NCI-H2029 treated with DMSO at 0.1 percent for 48 hours (cell line): ENCODE measurements at regions not wholly inside any gene's neighbourhood (a gene's known extent, or its start where the extent isn't known, plus 50 kb on each side); places are given as distances from the start of the nearest gene placed in this dataset.
"Not testable (repeated sequence)": the region's sequence is repeated elsewhere in the genome, so short reads cannot be mapped to it uniquely, and the experiment has no call there.

Source experiments
- DNase-seq: peaks from one replicate; lab custom pipeline; 2025; lab: John Stamatoyannopoulos, UW

DNA sequence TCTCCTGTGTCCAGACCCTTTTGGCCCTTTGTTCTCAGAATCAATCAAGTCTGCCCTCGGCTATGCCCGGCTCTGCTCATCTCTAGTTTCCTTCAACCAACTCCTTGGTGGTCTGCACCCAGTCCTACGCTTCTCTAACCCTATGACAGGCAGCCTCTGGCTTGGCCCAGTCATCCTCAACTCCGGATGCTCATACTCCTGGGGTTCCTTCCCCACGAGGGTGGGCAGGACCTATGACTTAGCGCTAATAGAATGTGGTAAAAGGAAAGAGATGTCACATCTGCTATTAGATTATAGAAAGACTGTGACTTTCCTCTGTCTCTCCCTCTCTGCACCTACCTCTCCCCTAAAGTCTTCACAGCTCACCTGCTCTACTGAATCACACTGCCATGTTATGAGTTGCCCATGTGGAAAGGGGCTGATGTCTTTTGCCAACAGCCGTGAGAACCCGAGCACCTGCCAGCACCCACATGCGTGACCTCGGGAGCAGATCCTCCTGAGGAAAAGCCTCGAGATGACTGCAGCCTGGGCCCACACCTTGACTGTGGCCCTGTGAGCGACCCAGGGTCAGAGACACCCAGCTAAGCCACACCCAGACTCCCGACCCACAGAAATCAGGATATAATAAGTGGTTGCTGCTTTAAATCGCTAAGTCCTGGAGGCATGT, 334.9 kb downstream of the GADD45G start:
- DNase-seq = no peak

DNA sequence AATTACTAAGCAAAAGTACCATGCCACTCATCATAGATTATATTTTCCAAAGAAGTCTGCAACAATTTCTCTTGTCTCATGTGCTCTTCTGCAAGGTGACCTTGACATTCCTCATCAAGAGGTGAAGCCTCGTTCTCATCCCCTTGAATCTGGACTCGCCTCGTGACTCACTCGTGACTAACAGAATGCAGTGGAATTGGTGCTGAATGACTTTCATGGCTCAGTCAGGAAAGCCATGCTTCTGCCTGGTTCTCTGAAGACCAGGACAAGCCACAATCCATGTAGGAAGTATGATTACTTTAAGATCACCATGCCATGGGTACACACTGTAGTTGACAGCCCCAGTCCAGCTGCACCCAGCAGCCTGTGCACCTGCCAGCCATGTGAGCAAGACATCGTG, 335.8 kb downstream of the GADD45G start:
- no peak for DNase-seq

DNA sequence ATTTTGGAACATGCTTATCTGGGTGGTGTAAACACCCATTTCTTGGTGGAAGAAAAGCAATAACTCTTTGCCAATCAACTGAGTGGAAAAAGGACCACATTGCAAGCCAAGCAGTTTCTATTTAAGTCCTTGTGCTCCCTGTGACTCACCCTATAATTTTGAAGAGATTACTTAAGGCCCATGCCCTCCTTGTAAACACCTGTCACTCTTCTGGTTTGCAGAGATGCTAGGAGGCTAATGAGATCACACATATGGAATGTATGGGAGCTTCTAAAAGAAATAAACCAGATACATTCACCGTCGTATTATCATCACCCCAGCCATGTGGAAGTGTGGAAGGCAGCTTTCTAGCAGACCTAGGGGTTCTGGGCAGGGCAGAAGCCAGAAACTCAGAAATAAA, 337.1 kb downstream of the GADD45G start:
- DNase-seq = no peak

DNA sequence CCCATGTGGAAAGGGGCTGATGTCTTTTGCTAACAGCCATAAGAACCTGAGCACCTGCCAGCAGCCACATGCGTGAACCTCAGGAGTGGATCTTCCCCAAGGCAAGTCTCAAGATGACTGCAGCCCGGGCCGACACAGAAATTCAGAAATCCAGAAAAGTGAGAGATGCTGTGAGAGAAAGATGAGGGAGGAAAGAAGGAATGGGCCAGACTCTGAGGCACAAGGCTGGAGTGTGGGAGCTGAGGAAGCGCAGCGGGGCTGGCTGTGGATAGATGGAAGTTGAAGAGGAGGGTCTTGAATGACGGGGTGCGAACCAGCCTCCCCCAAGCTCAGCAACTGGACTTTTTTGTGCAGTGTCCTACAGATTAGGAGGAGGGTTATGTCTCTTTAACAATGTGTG, 337.8 kb downstream of the GADD45G start:
- DNase-seq = no peak

DNA sequence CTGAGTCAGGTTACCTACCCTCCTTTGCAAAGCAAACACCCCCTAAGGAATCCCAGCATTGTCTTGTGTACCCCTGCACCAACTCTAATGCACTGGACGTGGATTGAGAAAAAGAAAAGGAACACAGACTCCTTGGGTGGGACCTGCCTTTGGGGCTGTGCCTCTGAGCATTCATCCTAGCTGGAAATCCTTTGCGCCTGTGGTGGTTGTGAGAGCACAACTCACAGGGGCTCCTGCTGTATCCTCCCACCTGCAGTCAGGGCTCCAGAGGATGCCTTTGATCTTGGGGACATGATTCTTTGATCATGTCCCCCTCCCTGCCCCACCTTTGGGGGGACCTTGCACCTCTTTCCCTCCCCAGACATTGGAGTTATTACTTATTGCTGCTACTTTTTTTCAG, 338.5 kb downstream of the GADD45G start:
- no peak for DNase-seq

DNA sequence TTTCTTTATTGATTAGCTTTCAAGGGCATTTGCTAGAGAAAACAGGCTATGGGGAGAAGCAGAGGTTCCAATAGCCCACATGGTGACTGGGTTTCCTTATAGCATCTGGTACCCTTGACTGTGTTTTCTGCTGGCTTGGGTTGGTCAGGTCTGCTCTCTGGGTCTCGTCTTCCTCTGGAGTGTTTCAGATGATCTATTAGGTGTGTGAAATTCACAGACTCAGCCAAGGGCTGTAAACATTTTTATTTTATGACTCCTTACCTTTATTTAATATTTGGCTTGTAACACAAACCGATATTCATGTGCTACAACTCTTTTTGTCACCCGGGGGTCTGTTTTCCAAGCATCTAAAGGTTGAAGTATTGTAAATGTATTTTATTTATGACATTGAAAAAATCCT, 338.9 kb downstream of the GADD45G start:
- no peak for DNase-seq

DNA sequence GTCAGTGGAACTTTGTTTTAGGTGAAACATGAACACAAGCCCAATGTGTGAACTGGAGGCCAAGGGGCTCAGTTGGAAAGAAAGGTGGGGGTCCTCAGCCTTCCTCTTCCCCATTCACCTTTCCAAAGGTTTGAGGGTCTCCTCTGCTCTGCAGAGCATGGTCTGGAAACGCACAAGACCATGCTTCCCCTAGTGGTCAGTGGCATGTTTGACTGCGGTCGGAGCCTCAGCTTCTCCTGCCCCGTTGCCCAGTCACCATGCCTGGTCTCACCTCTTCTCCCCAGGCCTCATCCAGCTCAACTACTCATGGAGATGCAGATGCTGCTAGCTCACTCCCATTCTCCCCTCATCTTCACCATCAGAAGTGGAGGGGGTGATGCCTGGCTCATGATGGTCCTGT, 340.3 kb downstream of the GADD45G start:
- no peak for DNase-seq

DNA sequence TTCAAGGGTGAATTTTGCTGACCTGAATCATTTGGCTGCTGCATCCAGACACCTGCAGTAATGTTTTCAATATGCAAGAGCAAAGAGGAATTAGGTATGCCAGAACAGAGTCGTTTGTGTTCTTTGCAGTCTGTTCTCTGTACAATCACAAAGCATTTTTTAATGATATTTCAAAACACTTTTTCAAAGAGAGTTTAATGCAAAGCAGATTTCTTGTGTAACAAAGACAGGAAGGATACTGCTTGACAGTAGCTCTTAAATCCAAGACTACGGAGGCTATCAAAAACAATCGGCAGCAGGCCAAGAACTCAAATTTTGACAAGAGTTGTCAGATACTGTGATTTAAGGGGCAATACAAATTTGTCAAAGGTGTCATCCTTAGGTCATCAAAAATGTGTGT, 341.9 kb downstream of the GADD45G start:
- no peak for DNase-seq

DNA sequence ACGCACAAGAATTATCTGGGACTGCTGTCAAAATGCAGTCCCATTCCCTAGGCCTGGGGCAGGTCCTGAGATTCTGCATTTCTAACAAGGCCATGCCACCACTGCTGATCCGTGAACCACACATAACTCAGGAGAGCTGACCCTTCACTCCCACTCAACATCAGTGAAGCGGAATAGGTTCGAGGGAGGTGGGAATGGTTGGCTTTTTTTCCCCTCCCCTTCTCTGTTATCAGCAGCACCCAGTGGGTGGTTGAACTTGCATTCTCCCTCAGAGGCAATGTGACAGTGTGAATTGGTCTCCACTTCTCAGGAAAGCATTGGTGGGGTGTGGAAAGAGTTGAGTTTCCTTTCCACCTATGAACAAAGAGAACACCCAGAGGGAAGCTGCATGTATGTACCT, 344.3 kb downstream of the GADD45G start:
- no peak for DNase-seq

DNA sequence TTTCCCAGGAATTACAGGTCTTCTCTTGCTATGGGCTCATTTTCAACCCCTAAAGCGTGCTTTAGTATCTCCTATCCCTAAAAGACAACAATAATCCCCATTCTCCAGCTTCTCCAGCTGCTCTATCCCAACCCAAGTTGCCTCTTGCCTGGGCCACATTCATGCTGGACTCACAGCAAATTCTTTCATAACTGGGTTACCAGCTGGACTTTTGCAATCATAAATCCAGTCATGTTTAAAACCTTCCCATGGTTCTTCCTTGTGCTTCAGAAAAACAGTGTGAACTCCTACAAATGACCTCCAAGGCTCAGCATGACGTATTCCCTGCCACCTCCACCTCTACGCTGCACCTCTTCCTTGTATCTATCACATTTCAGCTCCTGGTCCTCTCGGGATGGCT, 346.9 kb downstream of the GADD45G start:
- DNase-seq = no peak

DNA sequence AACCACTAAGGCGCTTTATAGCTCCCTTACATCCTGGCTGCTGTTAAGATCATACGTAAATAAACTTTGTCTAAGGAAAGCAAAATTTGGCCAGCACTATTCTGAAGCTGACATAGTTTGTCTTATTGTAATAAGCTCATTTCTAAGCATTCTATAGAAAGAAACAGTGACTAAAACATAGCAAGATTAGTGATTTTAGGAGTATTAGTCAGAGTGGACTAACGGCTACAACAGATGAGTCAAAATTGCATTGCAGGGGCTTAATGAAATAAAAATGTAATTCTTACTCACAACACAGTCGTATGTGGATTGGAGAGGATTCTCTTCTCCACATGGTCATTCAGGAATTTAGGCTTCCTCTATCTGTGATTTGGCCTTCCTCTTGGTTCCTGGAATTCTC, 347.6 kb downstream of the GADD45G start:
- DNase-seq = no peak

DNA sequence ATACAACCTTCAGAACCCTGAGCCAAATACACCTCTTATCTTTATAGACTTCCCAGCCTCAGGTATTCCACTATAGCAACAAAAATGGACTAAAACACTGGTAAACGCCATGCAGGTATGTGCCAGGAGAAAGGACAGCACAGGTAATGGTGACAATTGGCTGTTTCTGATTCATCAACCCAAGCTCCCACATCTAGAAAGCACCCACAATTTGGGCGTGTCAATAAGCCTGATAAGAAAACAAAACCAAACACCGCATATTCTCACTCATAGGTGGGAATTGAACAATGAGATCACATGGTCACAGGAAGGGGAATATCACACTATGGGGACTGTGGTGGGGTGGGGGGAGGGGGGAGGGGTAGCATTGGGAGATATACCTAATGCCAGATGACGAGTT, 348.5 kb downstream of the GADD45G start:
- DNase-seq = not testable (repeated sequence)

DNA sequence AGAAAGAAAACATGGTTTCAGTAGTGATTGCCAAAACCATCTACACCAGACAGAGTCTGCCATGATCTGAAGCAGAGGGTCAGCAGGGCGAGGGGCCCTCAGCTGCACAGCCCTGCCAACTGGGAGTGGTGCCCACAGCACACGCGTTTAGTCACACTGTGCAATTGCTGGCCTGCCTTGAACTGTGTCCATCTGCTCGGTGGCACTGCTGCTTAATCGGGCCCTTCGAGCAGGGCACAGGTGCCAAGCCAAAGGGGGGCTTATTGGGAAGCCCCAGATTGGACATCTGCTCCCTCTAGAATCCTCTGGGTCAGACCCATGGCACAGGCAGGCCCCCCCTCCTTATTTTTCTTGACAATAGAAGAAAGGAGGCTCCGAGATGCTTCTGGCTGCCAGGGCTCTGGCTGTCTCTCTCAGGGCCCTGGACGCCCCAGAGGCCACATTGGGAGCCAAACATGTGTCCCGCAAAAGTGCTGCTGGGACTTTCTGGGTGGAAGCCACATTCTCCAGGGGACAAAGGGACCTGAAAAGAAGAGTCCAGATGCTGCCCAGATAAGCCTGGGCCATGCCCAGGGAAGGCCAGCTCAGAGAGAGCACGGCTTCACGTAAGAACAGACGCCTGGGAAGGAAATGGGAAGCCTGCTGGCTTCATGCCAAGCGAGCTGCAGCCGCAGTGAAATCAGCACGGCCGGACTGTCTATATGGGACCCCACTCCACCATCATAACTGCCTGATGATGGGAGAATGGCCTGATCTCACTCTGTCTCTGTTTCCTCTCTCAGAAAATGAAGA, 349.2 kb downstream of the GADD45G start:
- DNase-seq = no peak

DNA sequence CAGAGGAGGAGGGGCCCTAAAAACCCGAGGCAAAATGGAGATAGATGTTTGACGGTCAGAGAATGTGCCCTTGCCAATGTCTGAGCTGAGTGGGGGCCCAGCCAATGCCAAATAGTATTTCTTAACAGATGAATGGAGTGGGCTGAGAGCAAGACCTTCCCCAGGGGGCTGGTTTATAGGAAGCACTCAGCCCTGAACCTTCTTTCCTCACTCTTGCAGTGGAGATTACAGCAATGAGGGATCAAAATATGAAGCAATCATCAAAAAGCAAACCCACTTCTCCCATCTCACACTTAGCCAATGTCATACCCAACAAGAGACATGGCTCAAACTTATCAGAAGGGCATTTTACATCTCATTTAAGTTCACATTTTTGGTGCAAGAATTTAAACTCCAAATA, 350.3 kb downstream of the GADD45G start:
- DNase-seq = no peak

DNA sequence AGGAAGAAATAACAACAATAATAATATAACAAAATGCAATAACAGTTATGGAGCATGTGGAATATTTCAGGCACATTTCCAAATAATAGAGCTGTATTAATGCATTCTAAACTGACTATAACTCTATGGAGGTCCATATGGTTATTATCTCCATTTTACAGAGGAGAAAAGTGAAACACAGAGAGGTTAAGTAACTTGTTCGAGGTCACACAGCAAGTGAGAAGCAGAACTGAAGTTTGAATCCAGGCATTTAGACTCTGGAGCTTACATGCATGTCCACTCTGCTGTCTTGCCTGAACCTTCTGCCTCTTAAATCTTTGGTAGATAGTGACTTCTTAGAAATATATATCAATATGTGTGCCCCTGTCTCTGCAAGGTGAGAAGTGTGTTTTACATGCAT, 350.8 kb downstream of the GADD45G start:
- no peak for DNase-seq

DNA sequence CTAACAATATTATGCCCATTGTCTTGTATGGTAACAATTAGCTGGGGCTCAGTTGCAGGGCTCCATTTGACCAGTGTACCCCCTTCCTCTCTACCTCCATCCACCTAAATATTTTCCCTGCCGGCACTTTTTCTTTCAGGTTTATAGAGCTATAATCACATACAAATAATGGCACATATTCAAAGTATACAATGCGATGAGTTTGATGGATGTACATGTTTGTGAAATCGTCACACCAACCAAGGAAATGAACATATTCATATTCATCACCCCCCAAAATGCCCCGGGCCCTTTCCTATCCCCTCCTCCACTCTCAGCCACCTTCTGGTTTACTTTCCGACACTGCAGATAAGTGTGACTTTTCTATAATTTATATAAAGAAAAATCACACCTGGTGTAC, 351.5 kb downstream of the GADD45G start:
- no peak for DNase-seq

DNA sequence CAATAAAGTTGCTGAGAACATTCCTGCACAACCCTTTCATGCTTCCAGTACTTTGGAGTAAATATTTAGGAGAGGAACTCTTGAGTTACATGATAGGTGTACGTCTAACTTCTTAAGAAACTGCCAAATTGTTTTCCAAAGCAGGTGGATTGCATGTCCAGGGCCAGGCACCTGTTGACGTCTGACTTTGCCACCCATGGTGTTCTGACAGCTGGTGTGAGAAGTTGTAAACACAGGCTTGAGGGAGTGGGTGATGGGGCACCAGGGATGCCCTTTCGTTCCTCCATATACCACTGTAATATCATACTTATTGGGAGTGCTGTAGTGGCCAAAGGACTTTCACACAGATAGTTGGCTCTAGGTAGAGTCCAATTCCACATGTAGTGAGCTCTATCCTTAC, 352.1 kb downstream of the GADD45G start:
- no peak for DNase-seq

DNA sequence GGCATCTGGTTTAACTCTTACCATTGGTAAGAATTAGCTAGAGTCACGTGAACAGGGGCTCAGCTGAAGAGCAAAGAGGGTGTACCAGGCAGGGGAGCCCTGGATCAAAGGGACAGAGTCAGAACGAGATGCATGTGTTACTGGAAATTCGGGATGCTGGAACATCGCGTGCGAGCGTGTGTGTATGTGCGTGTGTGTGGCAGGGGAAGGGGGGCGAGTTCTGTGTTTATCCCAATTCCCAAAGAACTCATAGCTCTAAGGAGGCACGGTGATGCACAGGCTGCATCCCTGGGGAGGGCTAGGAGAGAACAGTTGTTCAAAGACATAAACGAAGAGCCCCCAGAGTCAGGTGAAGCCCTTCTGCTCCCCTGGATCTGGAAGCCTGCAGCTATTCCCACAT, 353.3 kb downstream of the GADD45G start:
- DNase-seq = no peak

DNA sequence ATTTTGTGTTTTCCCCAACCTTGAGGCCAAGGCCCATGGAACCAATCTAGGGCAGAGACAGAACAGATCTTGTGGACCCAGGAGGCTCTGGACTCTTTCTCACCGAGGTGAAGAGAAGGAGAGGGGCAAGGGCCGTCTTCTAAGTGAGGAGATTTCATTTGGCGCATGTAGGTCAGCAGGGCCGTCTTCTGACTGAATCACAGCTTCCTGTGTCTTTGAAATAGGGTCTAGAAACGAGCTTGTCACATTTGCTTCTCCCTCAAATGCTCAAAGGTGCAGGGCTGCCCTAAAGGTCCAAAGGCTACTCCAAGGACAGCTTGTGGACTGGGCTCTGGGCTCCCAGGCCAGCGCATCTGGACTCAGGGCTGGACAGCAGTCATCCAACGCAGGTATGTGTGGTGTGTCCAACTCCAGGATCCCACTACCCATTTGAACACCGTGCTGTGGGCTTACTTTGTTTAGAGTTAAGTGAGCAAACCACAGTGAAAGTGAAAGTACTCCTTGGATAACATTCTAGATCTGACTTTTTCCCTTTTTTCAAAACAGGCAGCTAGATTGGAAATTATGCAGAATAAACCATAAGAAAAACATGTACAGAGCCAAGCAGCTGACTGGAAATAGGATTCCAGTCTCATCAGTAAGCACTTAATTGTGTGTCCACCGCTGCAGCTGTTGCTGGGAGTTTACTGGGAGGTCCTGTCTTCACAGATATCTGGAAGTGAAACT, 357.0 kb downstream of the GADD45G start:
- no peak for DNase-seq

DNA sequence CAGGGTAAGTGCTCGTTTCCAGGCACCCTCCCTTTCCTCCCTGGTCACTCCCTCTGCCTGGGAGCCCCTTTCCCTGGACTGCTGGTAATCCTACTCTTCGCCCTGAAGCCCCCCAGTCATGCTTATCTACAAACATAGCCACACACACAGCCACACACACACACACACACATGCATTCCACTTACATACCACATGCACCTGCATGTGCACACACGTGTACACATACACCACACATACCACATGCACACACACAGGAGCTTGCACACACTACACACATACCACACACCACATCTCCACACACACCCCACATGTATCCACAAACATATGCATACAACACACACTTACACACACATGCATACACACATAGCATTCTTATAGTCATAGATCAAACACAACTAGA, 358.5 kb downstream of the GADD45G start:
- no peak for DNase-seq

DNA sequence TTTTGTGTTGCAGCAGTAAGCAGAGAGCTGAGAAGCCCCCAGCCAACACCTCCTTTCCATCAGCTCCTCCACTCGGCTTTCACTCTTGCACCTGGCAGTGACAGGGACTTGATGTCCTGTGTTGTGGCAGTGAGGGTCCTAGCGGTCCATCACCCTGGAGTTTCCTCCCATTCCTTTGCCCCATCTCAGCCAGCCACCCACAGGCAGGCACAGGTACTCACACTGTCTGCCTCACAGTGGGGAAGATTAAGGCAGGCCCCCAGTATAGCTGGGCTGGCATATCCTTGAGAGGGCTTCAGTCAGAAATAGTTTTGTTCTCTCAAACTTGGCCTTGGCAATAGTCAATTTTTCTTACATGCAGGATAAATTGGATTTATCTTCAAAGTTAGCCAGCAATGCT, 362.7 kb downstream of the GADD45G start:
- no peak for DNase-seq

DNA sequence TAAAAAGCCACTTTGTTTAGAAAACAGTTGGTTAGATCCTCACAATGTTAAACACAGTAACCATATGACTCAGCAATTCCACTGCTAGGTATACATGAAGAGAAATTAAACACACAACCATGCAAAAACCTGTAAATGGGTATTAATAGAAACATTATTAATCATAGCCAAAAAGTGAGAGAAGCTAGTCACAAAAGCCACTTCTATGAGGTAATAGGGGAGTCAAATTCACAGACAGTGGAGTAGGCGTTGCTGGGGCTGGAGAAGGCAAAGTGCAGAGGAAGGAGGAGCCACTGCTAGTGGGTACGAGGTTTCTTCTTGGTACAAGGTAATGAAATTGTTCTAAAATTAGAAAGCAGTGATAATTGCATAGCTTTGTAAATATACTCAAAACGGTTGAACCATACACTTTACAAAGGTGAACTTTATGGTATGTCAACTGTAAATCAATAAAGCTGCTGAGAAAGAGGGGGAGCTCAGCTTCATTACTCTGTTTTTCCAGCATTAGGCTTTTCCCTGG, 364.4 kb downstream of the GADD45G start:
- DNase-seq = peak; percentile 34
